ENCODE measurements at regions not wholly inside any gene's neighbourhood (a gene's known extent, or its start where the extent isn't known, plus 50 kb on each side); places are given as distances from the start of the nearest gene placed in this dataset.
A peak's percentile ranks its signal among the peaks of the same experiment; 100 is the strongest.

- ATAC-seq (ENCODE audit: low read depth), result peak; percentile 16
- Mint-ChIP-seq H3K4me1 (peaks cover 74% of the 10 kb centered on the region), H3K36me3 (ENCODE audit: low read depth) (no peaks in the 10 kb centered on the region), H3K9me3 (no peaks in the 10 kb centered on the region), H3K27me3 (no peaks in the 10 kb centered on the region), H3K27ac (peak overlapping the region; percentile 93), H3K4me3 (peak overlapping the region; percentile 89)
- peak; percentile 60 for DNase-seq
- no peak for TF ChIP-seq CTCF (IDR thresholded peaks at IDR 0.05)
- intact Hi-C loops (cut with micrococcal nuclease), result loop anchor here (1.0 to 5.0 kb wide), 5 partner anchors 19 to 454 kb away; partner anchors contain the start of gene MATR3
- CTCF ChIA-PET, result interaction anchor here (1.0 to 6.0 kb wide), 5 partner anchors 19 to 113 kb away, joined by 4 to 40 read pairs (median 7); no protein-coding TSS in a partner anchor
- POLR2A ChIA-PET, result interaction anchor here (1.0 to 6.8 kb wide), 22 partner anchors 8 to 404 kb away, joined by 3 to 86 read pairs (median 8); partner anchors contain the start of genes CXXC5 and PAIP2
These were observed 49.6 kb upstream of the PSD2 start for GRCh38 chr5:139745800-139746690.
